B cell (primary cell): ENCODE measurements at regions not wholly inside any gene's neighbourhood (a gene's known extent, or its start where the extent isn't known, plus 50 kb on each side); places are given as distances from the start of the nearest gene placed in this dataset.

Source experiments
- EZH2 ChIP-seq: IDR thresholded peaks from 2 replicates; pipeline ENCODE4 v1.6.1; 2012; ENCODE audit warnings: borderline replicate concordance, low read depth, mild to moderate bottlenecking, moderate library complexity, low read length; ENCODE audit not compliant: insufficient read depth, poor library complexity, severe bottlenecking
- TF ChIP-seq, protein P1 (sequence below): fragments of 200-600 bp; IDR thresholded peaks from one replicate; pipeline ENCODE4 v1.8.0; 2022; ENCODE audit warnings: antibody characterized with exemption, mild to moderate bottlenecking

DNA sequence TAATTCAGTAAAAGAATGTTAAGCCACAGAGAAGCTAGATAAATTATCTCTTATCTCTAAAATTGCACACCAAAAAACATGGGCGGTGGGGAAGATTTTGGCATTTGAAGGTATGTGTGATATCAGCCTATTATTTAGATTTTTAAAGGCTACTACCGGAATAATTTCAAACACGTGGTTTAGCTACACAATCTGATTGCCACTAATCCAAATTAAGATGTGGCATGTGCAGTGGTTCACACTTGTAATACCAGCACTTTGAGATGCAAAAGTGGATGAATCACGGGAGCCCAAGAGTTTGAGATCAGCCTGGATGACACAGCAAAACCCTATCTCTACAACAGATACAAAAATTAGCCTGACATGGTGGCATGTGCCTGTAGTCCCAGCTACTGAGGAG is 584.5 kb downstream of the HS3ST4 start:
- TF ChIP-seq, protein P1, sequence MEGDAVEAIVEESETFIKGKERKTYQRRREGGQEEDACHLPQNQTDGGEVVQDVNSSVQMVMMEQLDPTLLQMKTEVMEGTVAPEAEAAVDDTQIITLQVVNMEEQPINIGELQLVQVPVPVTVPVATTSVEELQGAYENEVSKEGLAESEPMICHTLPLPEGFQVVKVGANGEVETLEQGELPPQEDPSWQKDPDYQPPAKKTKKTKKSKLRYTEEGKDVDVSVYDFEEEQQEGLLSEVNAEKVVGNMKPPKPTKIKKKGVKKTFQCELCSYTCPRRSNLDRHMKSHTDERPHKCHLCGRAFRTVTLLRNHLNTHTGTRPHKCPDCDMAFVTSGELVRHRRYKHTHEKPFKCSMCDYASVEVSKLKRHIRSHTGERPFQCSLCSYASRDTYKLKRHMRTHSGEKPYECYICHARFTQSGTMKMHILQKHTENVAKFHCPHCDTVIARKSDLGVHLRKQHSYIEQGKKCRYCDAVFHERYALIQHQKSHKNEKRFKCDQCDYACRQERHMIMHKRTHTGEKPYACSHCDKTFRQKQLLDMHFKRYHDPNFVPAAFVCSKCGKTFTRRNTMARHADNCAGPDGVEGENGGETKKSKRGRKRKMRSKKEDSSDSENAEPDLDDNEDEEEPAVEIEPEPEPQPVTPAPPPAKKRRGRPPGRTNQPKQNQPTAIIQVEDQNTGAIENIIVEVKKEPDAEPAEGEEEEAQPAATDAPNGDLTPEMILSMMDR: no peak
- no peak for TF ChIP-seq EZH2
